Brain microvascular endothelial cell (primary cell): ENCODE measurements at regions not wholly inside any gene's neighbourhood (a gene's known extent, or its start where the extent isn't known, plus 50 kb on each side); places are given as distances from the start of the nearest gene placed in this dataset.
A peak's percentile ranks its signal among the peaks of the same experiment; 100 is the strongest.

Experiments
- DNase-seq: peaks from one replicate; pipeline ENCODE4 v3.0.0-alpha.2; 2020
- H3K27ac ChIP-seq: fragments of 250-450 bp; sonication (Bioruptor Pico); 2 replicates; pipeline ENCODE4 v1.5.1; 2020; ENCODE audit warnings: mild to moderate bottlenecking, moderate library complexity
- H3K27me3 ChIP-seq: fragments of 250-450 bp; sonication (Bioruptor Pico); replicated peaks from 2 replicates; pipeline ENCODE4 v1.5.1; 2020; ENCODE audit warnings: mild to moderate bottlenecking
- H3K36me3 ChIP-seq: fragments of 250-450 bp; sonication (Bioruptor Pico); replicated peaks from 2 replicates; pipeline ENCODE4 v1.5.1; 2020; ENCODE audit warnings: mild to moderate bottlenecking
- H3K4me3 ChIP-seq: 2 replicates; pipeline ENCODE4 v1.5.1; 2011; ENCODE audit warnings: low read depth, mild to moderate bottlenecking, control low read depth, low read length, moderate library complexity
- in situ Hi-C: cut with HindIII; loops from 2 replicates; pipeline ENCODE4 v1.10.0; 2017; ENCODE audit warnings: low sequenced_read_pairs, low pct_ligation_motif_present
- TF ChIP-seq, protein P1 (sequence below): IDR thresholded peaks from 2 replicates; pipeline ENCODE4 v1.5.1; 2011; ENCODE audit warnings: low read depth, mild to moderate bottlenecking, moderate library complexity, low read length, control low read depth, inconsistent platforms; ENCODE audit errors: missing control alignments

DNA sequence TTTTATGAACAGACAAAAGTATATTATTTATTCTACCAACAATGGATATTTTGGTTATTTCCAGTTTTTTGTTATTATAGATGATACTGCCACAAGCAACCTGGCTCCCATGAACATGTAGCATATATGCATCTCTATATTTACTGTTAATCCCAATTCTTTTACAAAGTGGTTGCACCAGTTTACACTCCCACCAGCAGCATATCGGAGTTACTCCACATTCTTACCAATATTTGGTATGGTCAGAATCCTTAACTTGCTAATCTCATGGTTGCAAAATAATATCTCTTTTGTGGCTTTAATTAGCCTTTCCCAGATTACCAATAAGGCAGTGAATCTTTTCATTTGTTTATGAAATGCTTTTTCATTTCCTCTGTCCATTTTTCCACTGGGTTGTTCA, 137.6 kb upstream of the CDYL start:
- no peak for DNase-seq
- in situ Hi-C loops: no loop called here
- no peak overlapping the region for H3K27ac ChIP-seq

DNA sequence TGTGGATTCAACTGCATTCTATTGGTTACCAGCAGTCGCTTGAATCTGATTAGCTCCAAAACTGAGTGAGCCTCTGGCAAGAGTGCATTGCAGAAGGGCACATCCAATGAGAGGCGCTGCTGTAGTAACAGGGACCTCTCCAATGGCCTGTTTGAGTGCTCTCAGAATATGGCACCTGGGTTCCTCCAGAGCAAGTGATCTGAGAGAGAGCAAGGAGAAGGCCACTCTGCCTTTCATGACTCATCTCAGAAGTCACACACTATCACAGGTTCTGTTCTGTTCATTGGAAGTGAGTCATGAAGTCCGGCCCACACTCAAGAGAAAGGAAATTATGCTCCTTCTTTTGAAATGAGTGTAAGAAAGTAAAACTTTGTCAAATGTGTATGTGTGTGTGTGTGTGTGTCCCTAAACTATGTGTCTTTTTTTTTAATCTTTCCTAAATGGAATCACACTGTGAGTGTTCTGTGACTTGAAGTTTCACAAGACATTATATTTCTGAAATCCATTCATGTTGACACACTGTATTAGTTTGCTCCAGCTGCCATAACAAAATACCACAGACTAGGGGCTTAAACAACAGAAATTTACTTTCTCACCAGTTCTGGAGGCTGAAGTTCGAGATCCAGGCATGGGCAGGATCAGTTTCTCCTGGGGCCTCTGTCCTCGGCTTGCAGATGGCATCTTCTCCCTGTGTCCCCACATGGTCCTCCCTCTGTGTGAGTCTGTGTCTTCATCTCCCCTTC, 138.3 kb upstream of the CDYL start:
- no peak overlapping the region for H3K4me3 ChIP-seq
- in situ Hi-C loops: no loop called here
- peak; percentile 80 for DNase-seq
- H3K36me3 ChIP-seq: no peaks in the 10 kb centered on the region
- H3K27me3 ChIP-seq: no peaks in the 10 kb centered on the region
- no peak overlapping the region for H3K27ac ChIP-seq
- TF ChIP-seq, protein P1, sequence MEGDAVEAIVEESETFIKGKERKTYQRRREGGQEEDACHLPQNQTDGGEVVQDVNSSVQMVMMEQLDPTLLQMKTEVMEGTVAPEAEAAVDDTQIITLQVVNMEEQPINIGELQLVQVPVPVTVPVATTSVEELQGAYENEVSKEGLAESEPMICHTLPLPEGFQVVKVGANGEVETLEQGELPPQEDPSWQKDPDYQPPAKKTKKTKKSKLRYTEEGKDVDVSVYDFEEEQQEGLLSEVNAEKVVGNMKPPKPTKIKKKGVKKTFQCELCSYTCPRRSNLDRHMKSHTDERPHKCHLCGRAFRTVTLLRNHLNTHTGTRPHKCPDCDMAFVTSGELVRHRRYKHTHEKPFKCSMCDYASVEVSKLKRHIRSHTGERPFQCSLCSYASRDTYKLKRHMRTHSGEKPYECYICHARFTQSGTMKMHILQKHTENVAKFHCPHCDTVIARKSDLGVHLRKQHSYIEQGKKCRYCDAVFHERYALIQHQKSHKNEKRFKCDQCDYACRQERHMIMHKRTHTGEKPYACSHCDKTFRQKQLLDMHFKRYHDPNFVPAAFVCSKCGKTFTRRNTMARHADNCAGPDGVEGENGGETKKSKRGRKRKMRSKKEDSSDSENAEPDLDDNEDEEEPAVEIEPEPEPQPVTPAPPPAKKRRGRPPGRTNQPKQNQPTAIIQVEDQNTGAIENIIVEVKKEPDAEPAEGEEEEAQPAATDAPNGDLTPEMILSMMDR: no peak

More for the DNA sequence above, 137.6 kb upstream of the CDYL start:
- no peak overlapping the region for H3K4me3 ChIP-seq
- no peaks in the 10 kb centered on the region for H3K27me3 ChIP-seq
- TF ChIP-seq, protein P1: no peak
- no peaks in the 10 kb centered on the region for H3K36me3 ChIP-seq

DNA sequence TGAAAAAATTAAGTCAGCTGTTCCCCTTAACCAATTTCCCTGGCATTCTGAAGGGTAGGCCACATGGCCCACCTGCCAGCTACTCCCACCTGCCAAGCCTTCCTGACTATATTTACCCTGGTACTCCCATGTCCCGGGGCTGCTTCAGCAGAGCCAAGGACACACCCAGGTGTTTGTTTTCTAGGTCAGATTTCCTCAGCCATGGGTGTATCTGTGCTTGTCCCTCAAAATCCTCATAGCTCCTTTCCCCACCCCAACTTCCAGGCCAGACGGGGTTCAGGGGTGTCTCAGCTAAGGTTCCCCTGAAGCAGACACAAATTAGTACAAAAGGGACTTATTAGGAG, 139.4 kb upstream of the CDYL start:
- Histone ChIP-seq H3K27me3 (no peaks in the 10 kb centered on the region), H3K27ac (no peak overlapping the region), H3K36me3 (no peaks in the 10 kb centered on the region), H3K4me3 (no peak overlapping the region)
- TF ChIP-seq, protein P1: no peak
- in situ Hi-C loops: no loop called here
- no peak for DNase-seq

DNA sequence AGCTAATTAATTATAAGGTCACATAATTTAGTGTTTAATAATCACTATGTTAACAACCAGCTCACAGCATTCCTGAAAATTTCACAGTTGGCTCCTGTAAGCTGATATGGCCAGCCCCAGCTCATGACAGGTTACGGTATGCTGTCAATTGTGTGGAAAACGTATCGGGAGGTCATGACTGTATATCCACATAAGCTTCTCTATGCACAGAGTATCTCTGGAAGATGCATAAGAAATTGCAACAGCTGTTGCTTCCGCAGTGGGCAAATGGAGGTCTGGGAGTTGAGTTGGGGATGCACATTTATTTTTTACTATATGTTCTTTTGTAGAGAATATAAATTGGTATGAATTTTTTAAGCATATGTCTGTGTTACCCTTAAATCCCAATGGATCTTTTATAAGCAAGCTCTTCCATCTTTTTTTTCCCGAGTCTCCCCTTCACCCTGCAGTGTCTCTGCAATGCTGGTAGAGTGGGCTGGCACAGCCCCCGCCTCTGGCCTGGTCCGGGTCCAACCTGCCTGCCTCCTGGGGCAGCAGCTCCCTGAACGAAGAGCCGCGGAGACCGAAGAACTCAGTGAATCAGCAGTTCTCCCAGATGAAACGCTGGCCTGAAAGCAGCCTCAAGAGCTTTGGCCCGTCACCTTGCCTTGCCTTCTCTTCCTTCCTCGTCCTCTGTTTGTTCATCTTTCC, 139.9 kb upstream of the CDYL start:
- no peaks in the 10 kb centered on the region for H3K36me3 ChIP-seq
- in situ Hi-C loops: no loop called here
- no peak overlapping the region for H3K27ac ChIP-seq

DNA sequence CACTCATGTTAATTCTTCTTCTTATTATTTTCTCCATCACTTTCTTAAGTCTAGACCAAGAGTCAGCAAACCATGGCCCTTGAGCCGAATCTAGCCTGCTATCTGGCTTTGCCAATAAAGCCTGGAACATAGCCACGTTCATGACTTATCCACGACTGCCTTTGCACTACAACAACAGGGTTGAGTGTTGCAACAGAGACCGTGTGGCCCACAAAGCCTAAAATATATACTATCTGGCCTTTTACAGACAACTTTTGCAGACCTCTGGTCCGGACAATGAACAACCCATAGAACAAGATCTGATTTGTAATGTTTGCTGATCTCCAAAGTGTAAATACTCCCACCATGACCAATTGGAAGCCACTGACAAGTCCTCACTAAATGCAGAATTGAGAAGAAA, 140.5 kb upstream of the CDYL start:
- DNase-seq: no peak
- no peak overlapping the region for H3K27ac ChIP-seq
- in situ Hi-C loops: no loop called here
- TF ChIP-seq, protein P1: no peak
- no peaks in the 10 kb centered on the region for H3K27me3 ChIP-seq
- no peaks in the 10 kb centered on the region for H3K36me3 ChIP-seq
- no peak overlapping the region for H3K4me3 ChIP-seq

More for the DNA sequence above, 139.9 kb upstream of the CDYL start:
- Histone ChIP-seq H3K4me3 (no peak overlapping the region), H3K27me3 (no peaks in the 10 kb centered on the region)
- no peak for DNase-seq
- TF ChIP-seq, protein P1: no peak
